HG03095 (cell line): ENCODE measurements at regions not wholly inside any gene's neighbourhood (a gene's known extent, or its start where the extent isn't known, plus 50 kb on each side); places are given as distances from the start of the nearest gene placed in this dataset.
"Not testable (repeated sequence)": the region's sequence is repeated elsewhere in the genome, so short reads cannot be mapped to it uniquely, and the experiment has no call there.

Experiments
- ATAC-seq: cut with Tn5 transposase; IDR thresholded peaks from one replicate; pipeline ENCODE4 v1.9.1; 2021; ENCODE audit warnings: moderate library complexity; ENCODE audit not compliant: unreplicated experiment

DNA sequence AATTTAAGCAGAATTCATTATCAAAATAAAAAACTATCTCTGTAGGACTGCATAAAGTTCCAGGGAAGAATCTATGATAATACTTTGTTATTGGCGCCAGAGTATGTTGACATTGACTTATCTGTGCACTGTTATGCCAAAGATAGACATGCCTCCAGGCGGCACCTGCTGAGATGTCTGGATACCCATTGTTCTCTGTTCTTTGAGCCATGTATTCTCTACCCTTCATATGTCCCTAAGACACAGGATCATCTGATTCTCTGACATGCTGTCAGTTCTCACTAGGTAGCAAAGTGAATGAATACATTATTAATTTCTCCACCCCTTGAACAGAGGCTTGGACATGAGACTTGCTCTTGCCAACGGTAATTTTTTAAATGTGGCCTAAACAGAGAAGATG, 517.8 kb upstream of the SLITRK5 start:
- no peak for ATAC-seq

- no peak for ATAC-seq
These were observed 504.8 kb upstream of the SLITRK5 start for GRCh38 chr13:87166348-87166747.

DNA sequence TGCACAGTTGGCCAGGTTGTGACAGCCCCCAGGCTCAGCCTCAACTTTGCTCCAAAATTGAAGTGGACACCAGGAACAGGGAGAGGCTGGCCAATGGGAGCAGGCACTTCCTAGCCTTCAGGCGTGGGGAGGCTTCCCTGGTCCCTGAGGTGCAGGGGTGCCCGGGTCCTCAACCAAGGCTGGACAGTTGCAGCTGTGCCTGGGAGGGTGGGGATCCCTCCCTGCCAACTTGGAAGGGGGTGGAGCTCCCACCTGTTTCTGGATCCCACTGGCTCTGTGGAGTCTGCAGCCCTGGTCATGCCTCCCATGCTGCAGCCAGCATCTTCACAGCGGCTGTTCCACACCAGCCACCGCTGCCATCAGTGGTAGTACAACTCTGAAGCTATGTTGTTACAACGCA, 502.8 kb upstream of the SLITRK5 start:
- ATAC-seq: no peak

DNA sequence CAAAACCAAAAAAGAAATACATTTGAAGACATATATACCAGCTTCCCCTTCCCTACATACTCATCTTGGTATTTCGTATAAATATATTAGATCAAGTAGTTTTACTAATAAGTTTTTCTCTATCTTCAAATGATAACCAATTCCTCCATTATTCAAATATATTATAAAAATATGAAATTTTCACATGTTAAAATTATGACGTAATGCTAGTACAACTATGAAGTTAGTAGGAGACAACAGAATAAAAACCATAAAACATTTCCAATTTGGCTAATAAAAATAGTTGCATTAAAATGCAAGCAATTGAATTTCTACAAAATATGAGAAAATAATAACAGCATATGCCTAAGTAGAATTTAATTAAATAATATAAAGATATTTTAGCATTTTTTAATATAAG, 501.8 kb upstream of the SLITRK5 start:
- ATAC-seq: no peak

DNA sequence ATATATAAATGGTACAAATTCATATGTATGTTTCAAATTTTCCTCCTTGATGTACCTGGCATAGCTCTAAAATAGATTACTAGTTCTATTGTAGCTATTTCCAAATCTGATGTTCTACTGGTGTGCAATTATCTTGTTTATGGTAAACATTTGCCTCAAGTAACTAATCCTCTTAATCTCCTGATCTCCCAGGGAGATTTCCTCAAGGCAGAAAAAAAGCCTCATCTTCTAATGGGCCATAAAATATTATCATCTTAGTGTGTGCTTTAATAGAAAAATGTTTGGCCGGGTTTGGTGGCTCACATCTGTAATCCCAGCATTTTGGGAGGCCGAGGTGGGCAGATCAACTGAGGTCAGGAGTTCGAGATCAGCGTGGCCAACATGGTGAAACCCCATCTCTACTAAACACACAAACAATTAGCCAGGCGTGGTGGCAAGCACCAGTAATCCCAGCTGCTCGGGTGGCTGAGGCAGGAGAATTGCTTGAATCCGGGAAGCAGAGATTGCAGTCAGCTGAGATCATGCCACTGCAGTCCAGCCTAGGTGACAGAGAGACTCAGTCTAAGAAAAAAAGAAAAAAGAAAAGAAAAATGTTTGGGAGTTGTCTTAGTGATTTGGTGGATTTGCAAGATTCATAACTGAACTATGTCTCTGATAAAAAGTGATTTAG, 498.9 kb upstream of the SLITRK5 start:
- ATAC-seq: no peak

DNA sequence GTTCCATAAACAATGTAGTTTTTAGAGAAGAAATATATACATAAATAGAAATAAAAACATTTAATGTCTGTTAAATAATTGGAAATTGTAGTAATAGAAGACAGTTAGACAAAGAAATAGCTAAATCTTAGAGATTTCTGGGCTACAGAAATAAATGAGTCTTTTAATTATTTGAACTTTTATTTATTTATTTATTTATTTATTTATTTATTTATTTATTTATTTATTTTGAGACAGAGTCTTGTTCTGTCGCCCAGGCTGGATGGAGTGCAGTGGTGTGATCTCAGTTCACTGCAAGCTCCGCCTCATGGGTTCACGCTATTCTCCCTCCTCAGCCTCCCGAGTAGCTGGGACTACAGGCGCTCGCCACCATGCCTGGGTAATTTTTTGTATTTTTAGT, 486.0 kb upstream of the SLITRK5 start:
- not testable (repeated sequence) for ATAC-seq

GRCh38 chr13:87186647-87187046, 484.5 kb upstream of the SLITRK5 start:
- not testable (repeated sequence) for ATAC-seq

DNA sequence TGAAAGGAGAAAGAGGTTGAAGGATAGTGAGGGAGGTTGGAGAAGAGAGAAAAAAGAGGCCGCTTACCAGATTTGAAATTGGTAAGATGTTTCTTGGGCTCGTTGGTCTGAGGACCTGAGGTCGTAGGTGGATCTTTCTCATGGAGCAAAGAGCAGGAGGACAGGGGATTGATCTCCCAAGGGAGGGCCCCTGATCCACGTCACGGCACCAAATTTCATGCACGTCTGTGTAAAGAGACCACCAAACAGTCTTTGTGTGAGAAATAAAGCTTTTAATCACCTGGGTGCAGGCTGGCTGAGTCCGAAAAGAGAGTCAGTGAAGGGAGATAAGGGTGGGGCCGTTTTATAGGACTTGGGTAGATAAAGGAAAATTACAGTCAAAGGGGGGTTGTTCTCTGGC, 479.7 kb upstream of the SLITRK5 start:
- not testable (repeated sequence) for ATAC-seq

GRCh38 chr13:87198371-87198770, 472.8 kb upstream of the SLITRK5 start:
- ATAC-seq: no peak

- no peak for ATAC-seq
These were observed 464.5 kb upstream of the SLITRK5 start for GRCh38 chr13:87206708-87207107.

GRCh38 chr13:87207280-87208003, 463.7 kb upstream of the SLITRK5 start:
- no peak for ATAC-seq

DNA sequence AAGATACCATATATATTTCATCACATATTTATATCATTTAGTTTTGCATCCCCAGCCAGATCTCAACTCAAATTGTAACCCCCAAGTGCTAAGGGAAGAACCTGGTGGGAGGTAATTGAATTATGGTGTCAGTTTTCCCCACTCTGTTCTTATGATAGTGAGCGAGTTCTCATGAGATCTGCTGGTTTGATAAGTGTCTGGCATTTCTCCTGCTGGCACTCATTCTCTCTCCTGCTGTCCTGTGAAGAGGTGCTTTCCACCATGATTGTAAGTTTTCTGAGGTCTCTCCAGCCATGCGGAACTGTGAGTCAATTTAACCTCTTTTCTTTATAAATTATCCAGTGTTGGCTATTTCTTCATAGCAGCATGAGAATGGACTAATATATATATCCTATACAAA, 462.5 kb upstream of the SLITRK5 start:
- no peak for ATAC-seq

GRCh38 chr13:87234981-87235380, 436.2 kb upstream of the SLITRK5 start:
- ATAC-seq: no peak

DNA sequence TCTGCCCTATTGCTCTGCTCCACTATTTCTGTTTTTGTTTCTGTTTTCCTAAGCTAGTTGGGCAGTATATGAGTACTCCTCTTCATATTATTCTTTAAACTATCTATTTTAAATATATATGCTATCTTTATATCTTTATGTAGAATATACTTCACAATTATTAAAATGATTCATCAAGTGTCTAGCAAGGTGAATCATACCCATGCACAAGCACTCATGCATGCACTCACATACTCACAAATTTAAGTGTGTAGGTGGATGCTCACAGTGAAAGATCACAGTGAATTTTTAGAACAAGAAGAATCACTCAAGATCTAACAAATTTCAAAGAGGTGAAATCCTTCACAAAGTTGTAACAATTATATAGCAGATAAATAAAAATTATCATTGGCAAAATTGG, 435.6 kb upstream of the SLITRK5 start:
- ATAC-seq: no peak

DNA sequence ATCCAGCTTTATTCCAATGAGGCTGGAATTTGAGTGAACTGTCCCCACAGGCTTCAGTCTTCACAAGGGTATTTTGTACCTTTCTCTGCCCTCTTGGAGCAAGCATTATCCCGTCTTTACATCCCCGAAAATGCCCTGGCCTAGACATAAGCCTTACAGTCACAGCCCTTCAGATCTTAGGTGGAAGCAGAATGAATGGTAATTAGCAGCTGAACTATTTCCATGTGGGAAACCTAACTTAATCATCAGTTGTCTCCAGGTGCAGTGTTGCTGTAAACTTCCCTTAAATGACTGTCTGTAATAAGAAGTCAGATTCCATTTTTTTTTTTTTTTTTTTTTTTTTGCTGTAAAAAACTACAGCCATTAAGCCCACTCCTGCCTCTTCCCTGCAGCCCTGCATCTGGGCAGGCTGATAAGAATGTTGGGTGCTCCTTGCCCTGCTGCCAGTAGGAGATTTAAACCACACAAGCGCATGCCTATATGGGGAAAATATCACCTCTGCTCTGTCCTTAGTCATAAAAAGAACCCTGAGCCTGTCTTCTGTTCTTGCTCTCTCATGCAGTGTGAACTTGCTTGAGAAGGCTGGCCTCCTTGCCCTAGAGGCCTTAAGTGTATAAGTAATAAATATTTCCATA, 426.8 kb upstream of the SLITRK5 start:
- ATAC-seq: no peak

- ATAC-seq: not testable (repeated sequence)
These were observed 421.3 kb upstream of the SLITRK5 start for GRCh38 chr13:87249847-87250246.

DNA sequence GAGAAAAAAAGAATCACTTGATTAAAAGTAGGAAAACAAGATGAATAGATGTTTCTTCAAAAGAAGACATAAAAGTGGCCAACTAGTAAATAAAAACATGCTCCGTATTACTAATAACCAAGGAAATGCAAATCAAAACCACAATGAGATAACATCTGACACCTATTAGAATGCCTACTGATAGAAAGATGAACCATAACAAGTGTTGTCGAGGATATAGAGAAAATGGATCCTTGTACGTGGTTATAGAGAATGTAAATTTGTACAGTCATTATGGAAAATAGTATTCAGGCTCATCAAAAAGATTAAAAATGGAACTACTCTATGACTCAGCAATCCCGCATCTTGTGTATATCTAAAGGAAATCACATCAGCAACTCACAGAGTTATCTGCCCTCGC, 415.8 kb upstream of the SLITRK5 start:
- ATAC-seq: no peak

- no peak for ATAC-seq
These were observed 411.6 kb upstream of the SLITRK5 start for GRCh38 chr13:87259479-87260083.

- ATAC-seq: no peak
These were observed 396.9 kb upstream of the SLITRK5 start for GRCh38 chr13:87274209-87274819.

DNA sequence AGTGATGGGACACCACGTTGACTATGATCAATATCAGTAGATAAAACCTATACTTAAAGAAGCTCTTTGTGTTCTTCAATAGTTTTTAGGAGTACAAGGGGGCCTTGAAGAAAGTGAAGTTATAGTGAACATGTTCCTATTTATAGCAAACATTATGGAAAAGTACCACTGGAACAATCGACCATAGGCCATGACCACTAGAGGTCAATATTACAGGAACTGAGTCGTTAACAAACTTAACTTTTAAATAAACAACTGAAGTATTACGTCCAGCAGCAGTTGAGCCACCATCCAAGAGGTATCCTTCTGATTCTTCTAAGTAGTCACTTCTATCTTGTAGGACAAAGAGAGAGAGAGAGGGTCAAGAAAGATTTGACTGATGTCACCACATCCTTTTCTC, 391.0 kb upstream of the SLITRK5 start:
- no peak for ATAC-seq

- no peak for ATAC-seq
These were observed 383.4 kb upstream of the SLITRK5 start for GRCh38 chr13:87287721-87288120.
